Activated CD8-positive, alpha-beta memory T cell treated with anti-CD3 and anti-CD28 coated beads, Interleukin-2, amount 50 U/mL, for 1 hour (primary cell): ENCODE measurements at regions not wholly inside any gene's neighbourhood (a gene's known extent, or its start where the extent isn't known, plus 50 kb on each side); places are given as distances from the start of the nearest gene placed in this dataset.
"Not testable (repeated sequence)": the region's sequence is repeated elsewhere in the genome, so short reads cannot be mapped to it uniquely, and the experiment has no call there.

Experiments
- DNase-seq: peaks from one replicate; pipeline ENCODE4 v3.0.0-alpha.2; 2020; ENCODE audit errors: extremely low read depth

GRCh38 chr2:192983173-192983572 lies 788.4 kb upstream of the TMEFF2 start:
- DNase-seq, result no peak

DNA sequence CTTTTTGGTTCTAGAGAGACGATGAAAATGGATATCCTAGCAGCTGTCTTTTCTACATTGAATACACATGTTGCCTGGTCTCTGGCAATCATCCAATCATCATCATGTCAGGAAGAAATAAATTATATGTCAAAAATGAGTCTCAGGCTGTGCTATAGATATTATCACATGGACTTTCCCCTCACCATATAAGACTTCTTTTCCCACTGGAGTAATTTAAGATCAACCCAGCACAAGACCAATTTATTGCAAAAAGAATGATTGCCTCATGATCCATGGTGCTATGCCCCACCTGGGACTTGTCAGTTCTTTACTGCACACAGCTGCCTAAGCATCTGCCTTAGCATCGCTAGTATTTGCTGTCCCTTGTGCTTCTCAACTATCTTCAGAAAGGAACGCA lies 783.7 kb upstream of the TMEFF2 start:
- DNase-seq, result no peak

DNA sequence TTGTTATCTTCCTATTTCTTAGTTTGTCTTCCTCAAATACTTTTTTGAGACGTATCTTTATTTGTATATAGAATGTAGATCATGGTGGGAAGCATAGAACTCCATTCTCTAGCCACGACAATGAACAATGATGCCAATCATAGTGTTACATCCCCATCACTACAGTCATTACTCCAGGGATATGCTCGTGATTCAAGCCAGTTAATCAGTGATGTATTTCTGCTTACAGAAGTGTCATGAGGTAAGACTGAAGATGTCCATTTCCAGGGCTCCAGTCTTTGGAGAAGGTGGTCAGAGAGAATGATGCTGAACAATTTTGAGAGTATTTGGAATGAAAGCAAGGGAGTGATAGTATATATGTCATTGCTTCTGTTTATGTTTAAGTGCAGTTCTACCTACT lies 777.2 kb upstream of the TMEFF2 start:
- DNase-seq, result no peak

DNA sequence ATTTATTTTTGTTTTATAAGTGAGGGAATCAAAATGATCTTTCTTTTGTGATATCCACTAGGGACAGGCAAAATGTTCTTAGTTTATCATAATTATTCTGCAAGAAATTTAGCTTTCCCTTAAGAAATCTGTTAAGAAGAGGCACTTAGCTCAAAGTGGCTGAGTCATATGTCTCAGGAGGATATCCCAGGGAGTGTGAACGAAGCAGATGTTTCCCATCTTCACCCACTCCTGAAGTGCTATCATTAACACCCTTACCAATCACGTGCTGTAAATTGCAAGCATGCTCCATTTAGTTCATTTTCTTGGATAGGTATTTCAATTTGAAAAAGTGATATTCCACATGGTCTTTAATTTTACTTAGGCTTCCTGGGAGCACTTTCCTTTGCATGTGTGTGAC lies 774.3 kb upstream of the TMEFF2 start:
- DNase-seq, result no peak

GRCh38 chr2:192960945-192961344 lies 766.2 kb upstream of the TMEFF2 start:
- no peak for DNase-seq

DNA sequence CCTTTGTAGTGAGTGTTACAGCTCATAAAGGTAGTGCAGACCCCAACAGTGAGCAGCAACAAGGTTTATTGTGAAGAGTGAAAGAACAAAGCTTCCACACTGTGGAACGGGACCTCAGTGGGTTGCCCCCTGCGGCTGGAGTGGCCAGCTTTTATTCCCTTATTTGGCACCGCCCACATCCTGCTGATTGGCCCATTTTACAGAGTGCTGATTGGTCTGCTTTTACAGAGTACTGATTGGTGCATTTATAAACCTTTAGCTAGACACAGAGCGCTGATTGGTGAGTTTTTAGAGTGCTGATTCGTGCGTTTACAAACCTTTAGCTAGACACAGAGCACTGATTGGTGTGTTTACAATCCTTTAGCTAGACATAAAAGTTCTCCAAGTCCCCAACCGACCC lies 763.9 kb upstream of the TMEFF2 start:
- DNase-seq, result not testable (repeated sequence)

GRCh38 chr2:192957425-192957824 lies 762.7 kb upstream of the TMEFF2 start:
- no peak for DNase-seq

DNA sequence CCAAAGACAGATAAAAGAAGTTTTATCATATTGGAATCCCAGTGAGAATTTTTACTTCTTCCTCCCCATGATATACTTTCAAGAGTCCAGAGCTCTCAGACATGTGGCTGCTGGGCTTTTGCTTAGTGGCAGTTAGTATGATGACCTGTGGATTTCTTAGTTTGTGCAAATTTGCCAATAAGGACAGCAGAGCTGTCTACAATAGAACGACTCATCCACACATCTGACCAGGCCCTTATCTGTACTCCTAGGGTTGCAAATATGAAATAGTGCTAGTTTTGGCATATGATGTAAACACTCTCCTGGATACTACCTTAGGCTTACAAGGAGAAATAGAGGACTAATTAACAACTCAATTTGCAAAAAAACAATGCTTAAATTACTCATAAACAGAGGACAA lies 758.4 kb upstream of the TMEFF2 start:
- DNase-seq, result no peak

DNA sequence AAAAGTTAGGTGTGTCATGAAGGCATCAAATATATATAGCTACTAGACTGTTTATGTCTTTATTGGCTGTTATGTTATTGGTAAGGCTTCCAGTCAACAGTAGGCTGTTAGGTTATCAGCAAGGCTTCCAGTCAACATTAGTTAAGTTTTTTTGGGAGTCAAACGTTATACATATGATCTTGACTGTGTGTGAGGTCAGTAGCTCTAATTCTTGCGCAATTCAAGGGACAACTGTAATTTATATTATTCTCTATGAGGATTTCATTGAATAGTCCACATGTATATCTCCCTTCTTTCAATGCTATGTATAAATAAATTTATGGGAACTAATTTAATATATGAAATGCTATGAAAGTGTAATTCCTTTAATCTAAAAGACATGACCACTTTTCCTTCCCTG lies 757.5 kb upstream of the TMEFF2 start:
- DNase-seq, result no peak

DNA sequence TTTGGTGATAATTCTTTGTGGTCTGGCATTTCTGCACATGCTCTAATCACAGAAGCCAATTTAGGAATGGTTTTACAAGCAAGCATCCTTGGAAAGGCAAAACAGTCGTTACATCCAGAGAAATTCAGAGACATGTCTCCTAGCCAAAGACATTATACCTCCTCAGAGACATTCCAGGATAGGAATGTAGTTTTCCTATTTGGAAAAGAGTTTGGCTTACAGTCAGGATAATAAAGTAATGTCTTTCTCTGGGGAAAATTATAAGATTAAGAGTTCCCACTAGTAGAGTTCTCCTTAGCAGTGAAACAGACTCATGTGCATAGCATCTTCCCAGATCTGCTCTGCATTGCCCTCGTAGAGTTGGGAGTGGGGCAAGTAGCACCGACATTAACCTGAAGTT lies 753.6 kb upstream of the TMEFF2 start:
- no peak for DNase-seq

GRCh38 chr2:192947352-192947751 lies 752.6 kb upstream of the TMEFF2 start:
- DNase-seq, result no peak

DNA sequence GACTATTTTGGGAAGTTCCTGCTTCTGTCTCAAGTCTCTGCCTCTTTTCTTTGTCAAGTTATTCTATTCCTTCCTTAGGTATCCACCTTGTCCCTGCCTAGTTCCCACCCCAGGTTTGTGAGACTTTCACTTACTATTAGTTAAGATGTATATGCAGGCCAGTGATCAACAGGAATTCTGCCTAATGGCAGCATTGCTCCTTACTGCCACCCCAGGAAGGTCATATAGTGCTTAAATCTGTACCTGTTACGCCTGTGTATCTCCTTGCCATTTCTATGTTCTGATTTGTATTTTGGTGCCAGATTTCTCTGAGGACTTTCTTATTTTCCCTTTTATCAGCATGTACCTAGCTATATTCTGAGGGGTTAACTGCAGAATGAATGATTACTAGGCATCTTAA lies 746.0 kb upstream of the TMEFF2 start:
- DNase-seq, result no peak

DNA sequence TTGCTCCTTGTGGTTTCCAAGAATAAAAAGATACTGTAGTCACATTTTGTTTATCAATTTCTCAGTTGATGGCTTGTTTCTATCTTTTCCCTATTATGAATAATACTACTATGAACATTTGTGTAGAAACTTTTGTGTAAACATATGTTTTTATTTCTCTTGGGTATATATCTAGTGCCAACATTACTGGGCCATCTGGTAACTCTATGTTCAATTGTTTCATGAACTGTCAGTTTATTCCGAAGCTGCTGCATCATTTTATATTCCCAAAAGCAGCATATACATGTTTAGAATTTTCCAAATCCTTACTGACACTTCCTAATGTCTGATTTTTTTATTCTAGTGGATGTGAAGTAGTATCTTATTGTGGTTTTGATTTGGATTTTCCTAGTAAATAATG lies 737.6 kb upstream of the TMEFF2 start:
- no peak for DNase-seq

GRCh38 chr2:192921631-192922030 lies 726.9 kb upstream of the TMEFF2 start:
- not testable (repeated sequence) for DNase-seq

DNA sequence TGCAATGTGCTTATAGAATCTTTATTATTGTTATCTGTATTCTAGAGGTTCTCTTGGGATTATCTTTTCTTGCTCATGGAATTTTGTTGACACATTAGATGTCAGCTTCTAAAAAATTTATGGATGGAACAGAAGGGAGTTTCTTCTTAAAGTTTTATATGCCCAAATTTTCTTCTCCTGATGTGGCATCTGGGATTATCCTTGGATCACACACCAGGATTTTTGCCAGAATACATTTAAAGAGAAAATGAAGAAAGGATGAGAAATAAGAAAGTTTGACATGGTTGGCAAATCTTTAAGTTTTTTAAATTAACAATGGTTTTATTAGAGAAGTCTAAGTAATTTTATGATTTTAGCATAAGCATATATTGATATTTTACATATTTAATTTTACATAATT lies 706.7 kb upstream of the TMEFF2 start:
- DNase-seq, result no peak

DNA sequence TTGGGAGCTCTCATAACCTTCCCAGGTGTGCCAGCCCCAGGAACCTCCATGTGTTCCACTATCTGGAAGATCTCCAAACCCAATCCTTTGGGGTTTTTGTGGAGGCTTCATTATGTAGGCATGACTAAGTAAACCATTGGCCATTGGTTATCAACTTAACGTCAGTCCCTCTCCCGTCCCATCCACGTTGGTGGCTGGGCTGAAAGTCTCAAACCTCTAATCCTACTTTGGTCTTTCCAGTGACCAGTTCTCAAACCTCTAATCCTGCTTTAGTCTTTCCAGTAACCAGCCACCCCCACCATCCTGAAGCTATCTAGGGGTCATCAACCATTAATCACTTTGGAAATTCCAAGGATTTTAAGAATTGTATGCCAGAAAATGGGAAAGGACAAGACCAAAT lies 704.7 kb upstream of the TMEFF2 start:
- DNase-seq, result no peak

- not testable (repeated sequence) for DNase-seq
Observed at GRCh38 chr2:192893976-192894375, 699.2 kb upstream of the TMEFF2 start.

DNA sequence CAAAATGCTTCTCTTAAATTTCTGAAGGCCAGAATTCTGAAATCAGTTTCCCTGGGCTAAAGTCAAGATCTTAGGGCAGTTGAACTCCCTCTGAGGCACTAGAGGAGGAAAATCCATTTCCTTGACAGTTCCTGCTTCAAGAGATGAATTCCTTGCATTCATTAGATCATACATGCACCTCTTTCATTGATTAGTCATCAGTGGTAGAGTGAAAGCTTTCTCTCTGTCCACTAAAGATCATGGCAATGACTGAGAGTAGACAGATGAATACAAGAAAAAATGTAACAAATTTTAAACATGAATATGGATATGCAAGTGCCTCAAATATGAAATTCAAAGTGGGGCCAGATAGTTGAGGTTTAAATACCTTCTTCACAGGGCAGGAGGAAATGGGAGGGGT lies 693.4 kb upstream of the TMEFF2 start:
- no peak for DNase-seq

DNA sequence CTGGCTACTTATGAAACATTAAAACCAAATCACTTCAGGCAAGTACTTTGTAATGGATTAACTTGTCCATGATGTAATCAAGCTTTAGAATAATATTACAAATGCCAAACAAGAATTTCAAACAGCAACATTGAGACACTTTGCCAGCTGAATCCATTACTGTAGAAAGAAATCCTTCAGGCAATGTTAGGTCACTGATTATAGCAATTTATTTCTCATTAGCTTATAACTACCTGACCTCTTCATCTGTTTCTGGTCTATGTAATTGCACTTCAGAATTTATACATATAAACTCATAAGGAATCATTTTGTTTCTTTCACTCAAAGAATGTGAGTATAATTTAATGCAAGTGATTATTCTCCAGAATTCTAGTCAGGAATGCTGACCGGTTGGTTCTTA lies 692.6 kb upstream of the TMEFF2 start:
- no peak for DNase-seq

- no peak for DNase-seq
Observed at GRCh38 chr2:192886636-192887035, 691.9 kb upstream of the TMEFF2 start.

DNA sequence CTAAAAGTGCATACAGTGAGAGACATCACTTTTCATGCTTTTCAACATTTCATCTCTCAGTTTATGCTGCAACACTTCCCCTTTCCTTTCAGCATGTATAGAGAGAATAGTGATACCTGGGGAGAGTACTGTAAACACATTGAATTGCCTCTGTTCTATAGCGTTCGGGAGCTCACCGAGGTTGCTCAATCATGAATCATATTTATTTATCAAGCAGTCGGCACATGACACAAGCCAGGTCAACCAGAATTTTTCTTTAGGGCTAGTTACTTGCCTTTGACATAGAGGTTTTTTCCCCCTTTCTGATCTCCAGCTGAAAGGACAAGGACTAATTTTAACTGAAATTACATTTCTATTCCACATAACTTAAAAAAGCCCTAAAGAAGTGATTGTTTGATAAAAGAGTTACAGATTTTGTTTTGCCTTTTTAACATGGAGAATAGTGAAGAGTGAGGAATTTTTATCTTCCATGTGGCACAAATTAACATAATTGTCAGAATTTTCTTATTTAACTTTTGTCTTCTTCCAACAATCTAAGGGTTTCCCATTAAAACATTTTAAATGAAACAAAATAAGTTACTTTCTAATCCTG lies 690.9 kb upstream of the TMEFF2 start:
- no peak for DNase-seq

- DNase-seq, result no peak
Observed at GRCh38 chr2:192877159-192877558, 682.4 kb upstream of the TMEFF2 start.

DNA sequence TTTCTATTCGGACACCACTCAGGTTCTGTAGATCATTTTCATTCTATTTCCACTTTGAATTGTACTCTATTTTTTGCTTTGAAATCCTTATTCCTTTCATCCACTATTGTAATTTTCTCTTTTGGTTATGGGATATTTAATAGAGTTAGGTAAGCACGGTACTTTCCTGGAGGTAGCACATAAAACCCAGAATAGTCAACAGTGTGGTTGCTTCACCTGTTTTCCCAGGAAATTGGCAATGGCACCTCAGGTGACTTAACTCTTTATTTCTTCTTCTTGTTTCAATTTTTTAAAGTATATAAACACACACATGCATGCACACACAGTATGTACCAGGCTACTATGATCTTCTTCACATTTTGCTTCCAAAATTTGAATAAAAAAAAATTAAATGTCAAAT lies 682.0 kb upstream of the TMEFF2 start:
- DNase-seq, result no peak

- no peak for DNase-seq
Observed at GRCh38 chr2:192854706-192855105, 660.0 kb upstream of the TMEFF2 start.

- DNase-seq, result no peak
Observed at GRCh38 chr2:192854031-192854430, 659.3 kb upstream of the TMEFF2 start.
